WI38 (cell line): ENCODE measurements at regions not wholly inside any gene's neighbourhood (a gene's known extent, or its start where the extent isn't known, plus 50 kb on each side); places are given as distances from the start of the nearest gene placed in this dataset.
A peak's percentile ranks its signal among the peaks of the same experiment; 100 is the strongest.

ENCODE experiments used
- H3K4me3 ChIP-seq: 2 replicates; pipeline ENCODE4 v1.5.1; 2011; ENCODE audit warnings: low read depth, mild to moderate bottlenecking, control low read depth, low read length
- TF ChIP-seq, protein P1 (sequence below): IDR thresholded peaks from 2 replicates; pipeline ENCODE4 v1.5.1; 2012; ENCODE audit warnings: low read depth, mild to moderate bottlenecking, control low read depth, low read length

DNA sequence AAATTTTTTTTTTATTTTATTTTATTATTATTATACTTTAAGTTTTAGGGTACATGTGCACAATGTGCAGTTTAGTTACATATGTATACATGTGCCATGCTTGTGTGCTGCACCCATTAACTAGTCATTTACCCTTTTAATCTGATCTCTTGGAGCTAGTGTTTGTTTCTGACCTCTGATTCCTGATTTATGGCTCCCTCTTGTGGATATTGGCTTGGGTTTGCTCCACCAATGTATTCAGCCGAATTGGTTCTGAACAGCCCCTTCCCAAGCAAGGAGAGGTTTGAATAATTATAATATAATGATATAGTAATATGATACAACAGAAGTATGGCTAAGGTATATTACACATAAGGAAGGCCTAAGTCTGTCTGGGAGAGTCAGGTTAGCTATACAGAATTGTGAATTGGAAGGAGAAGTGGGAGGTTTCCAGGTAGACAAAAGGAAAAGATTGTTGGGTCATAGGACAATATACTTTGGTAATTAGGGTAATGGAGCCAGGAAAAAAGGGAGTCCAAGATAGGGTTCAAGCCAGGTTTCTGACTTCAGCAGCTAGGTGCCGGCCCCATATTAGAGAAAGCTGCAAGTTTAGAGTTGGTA, 53.1 kb upstream of the HMCN1 start:
- TF ChIP-seq, protein P1, sequence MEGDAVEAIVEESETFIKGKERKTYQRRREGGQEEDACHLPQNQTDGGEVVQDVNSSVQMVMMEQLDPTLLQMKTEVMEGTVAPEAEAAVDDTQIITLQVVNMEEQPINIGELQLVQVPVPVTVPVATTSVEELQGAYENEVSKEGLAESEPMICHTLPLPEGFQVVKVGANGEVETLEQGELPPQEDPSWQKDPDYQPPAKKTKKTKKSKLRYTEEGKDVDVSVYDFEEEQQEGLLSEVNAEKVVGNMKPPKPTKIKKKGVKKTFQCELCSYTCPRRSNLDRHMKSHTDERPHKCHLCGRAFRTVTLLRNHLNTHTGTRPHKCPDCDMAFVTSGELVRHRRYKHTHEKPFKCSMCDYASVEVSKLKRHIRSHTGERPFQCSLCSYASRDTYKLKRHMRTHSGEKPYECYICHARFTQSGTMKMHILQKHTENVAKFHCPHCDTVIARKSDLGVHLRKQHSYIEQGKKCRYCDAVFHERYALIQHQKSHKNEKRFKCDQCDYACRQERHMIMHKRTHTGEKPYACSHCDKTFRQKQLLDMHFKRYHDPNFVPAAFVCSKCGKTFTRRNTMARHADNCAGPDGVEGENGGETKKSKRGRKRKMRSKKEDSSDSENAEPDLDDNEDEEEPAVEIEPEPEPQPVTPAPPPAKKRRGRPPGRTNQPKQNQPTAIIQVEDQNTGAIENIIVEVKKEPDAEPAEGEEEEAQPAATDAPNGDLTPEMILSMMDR = peak; percentile 48
- H3K4me3 ChIP-seq = no peak overlapping the region

- no peak overlapping the region for H3K4me3 ChIP-seq
- TF ChIP-seq, protein P1 = no peak
Measured at GRCh38 chr1:185680453-185680852, 53.7 kb upstream of the HMCN1 start.

- H3K4me3 ChIP-seq = no peak overlapping the region
- TF ChIP-seq, protein P1 = no peak
Measured at GRCh38 chr1:185679220-185679619, 55.0 kb upstream of the HMCN1 start.

- no peak overlapping the region for H3K4me3 ChIP-seq
- TF ChIP-seq, protein P1 = no peak
Measured at GRCh38 chr1:185676969-185677368, 57.2 kb upstream of the HMCN1 start.

DNA sequence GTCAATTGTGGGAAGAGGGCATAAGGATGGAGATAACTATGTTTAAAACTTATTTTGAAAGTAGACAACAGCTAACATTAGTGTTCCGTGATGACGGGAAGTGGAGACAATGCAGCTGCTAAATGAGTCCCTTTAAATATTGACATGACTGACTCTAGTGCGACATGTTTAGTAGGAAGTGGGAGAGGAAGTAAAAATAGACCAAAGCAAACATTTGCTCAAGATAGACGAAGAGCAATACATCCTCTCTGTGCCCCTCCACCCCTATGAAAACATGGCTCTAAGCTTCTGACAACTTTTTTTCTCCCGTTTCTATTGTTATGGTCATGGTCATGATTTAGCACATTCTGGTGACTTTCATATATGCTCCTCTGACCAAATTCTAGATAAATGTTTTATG, 60.0 kb upstream of the HMCN1 start:
- TF ChIP-seq, protein P1 = no peak
- no peak overlapping the region for H3K4me3 ChIP-seq

- H3K4me3 ChIP-seq = no peak overlapping the region
- TF ChIP-seq, protein P1 = no peak
Measured at GRCh38 chr1:185672719-185673360, 61.4 kb upstream of the HMCN1 start.

- H3K4me3 ChIP-seq = no peak overlapping the region
- TF ChIP-seq, protein P1 = peak; percentile 61
Measured at GRCh38 chr1:185670187-185670627, 64.0 kb upstream of the HMCN1 start.
